Adrenal gland (tissue), 9 donors: ENCODE measurements at regions not wholly inside any gene's neighbourhood (a gene's known extent, or its start where the extent isn't known, plus 50 kb on each side); places are given as distances from the start of the nearest gene placed in this dataset.

ENCODE experiments used
- DNase-seq, 7 donors: peaks; one replicate each; pipeline ENCODE4 v3.0.0-alpha.2; 2019 to 2020
- H3K27ac ChIP-seq, 5 donors: fragments of 200-600 bp; sonication (generic) in 4 of 5; 1 replicate in 3 of 5; 2 replicates in 2 of 5; pipeline versions ENCODE4 v1.5.1 to v1.8.0; 2016 to 2020; ENCODE audit warnings: mild to moderate bottlenecking in 1 of 5
- H3K27me3 ChIP-seq: fragments of 200-600 bp; 2 replicates; pipeline ENCODE4 v1.8.0; 2021
- H3K36me3 ChIP-seq, 2 donors: fragments of 200-600 bp; replicated peaks in 1 of 2; 1 replicate in 1 of 2; 2 replicates in 1 of 2; pipeline versions ENCODE4 v1.5.1 to v1.8.0; 2018 to 2022
- H3K4me1 ChIP-seq, 2 donors: fragments of 200-600 bp; replicated peaks in 1 of 2; 1 replicate in 1 of 2; 2 replicates in 1 of 2; pipeline versions ENCODE4 v1.5.1 to v1.8.0; 2018 to 2021
- H3K4me3 ChIP-seq, 4 donors: fragments of 200-600 bp; sonication (generic) in 3 of 4; one replicate each; pipeline ENCODE4 v1.5.1; 2016 to 2018
- H3K9me3 ChIP-seq, 3 donors: fragments of 200-600 bp; sonication (generic) in 1 of 3; replicated peaks in 1 of 3; 1 replicate in 2 of 3; 2 replicates in 1 of 3; pipeline versions ENCODE4 v1.5.1 to v1.8.0; 2016 to 2021
- POLR2A ChIP-seq, 2 donors: fragments of 450-650 bp; IDR thresholded peaks; one replicate each; pipeline ENCODE4 v1.6.1; 2017; ENCODE audit warnings: antibody characterized with exemption in 2 of 2, mild to moderate bottlenecking in 2 of 2, moderate library complexity in 1 of 2
- WGBS, 4 donors: extraction: QIAGEN DNeasy Blood & Tissue Kit in 2 of 4; methylation state at CpG; one replicate each; pipeline versions ENCODE4 v1.1.5 to v1.1.7; 2013 to 2017; 5-methylcytosine and 5-hydroxymethylcytosine counted together
- intact Hi-C, 2 donors: fragments of 100-400 bp; cut with DNase I; formaldehyde crosslinking; loops; one replicate each; pipeline versions ENCODE4 v1.14.1 to v1.15.0; 2022 to 2023
- TF ChIP-seq, protein P1 (sequence below), 6 experiments: fragments of 450-650 bp in 4 of 6; fragments of 200-600 bp in 2 of 6; sonication (generic) in 1 of 6; IDR thresholded peaks; 1 replicate in 5 of 6; 2 replicates in 1 of 6; pipeline versions ENCODE4 v1.5.1 to v1.8.0; 2016 to 2021; ENCODE audit warnings: antibody characterized with exemption in 6 of 6, mild to moderate bottlenecking in 2 of 6, moderate library complexity in 1 of 6
- donor health status: healthy with polysubstance abuse.
- donor health status: Bipolar disorder and iron deficiency.
- donor health status: DM: yes; HTN: yes; CAD: no.
- donor health status: DM: no; HTN: no; CAD: no.
- donor health status: DM: no; HTN: no; CAD: no.

DNA sequence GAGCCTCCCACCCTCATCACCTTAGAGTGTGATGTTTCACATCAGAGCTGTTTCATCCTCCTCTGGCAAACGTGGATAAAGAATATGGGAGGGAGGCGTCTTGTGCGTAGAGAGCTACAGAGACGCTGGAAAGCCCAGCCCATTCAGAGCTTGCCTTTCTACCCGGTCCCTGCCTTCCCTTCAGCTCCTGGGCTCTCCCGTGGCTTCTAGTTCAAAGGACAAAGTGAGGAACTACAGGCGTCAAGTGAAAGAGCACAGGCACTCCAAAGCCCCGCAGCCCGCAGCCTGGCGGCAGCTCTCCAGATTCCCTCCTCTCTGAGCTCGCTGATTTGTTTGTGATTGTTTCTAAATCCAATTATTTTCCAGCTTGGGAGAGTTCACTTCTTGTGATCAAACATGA is 197.1 kb upstream of the IGF1R start:
- Histone ChIP-seq H3K4me3 (no peak overlapping the region), H3K27me3 (no peaks in the 10 kb centered on the region), H3K4me1 (no peaks in the 10 kb centered on the region), H3K36me3 (no peaks in the 10 kb centered on the region), H3K27ac (no peak overlapping the region), H3K9me3 (no peaks in the 10 kb centered on the region)
- intact Hi-C loops: no loop called here
- DNase-seq: no peak
- TF ChIP-seq, protein P1, sequence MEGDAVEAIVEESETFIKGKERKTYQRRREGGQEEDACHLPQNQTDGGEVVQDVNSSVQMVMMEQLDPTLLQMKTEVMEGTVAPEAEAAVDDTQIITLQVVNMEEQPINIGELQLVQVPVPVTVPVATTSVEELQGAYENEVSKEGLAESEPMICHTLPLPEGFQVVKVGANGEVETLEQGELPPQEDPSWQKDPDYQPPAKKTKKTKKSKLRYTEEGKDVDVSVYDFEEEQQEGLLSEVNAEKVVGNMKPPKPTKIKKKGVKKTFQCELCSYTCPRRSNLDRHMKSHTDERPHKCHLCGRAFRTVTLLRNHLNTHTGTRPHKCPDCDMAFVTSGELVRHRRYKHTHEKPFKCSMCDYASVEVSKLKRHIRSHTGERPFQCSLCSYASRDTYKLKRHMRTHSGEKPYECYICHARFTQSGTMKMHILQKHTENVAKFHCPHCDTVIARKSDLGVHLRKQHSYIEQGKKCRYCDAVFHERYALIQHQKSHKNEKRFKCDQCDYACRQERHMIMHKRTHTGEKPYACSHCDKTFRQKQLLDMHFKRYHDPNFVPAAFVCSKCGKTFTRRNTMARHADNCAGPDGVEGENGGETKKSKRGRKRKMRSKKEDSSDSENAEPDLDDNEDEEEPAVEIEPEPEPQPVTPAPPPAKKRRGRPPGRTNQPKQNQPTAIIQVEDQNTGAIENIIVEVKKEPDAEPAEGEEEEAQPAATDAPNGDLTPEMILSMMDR (IDR thresholded peaks at IDR 0.05): no peak
- no peak for TF ChIP-seq POLR2A (IDR thresholded peaks at IDR 0.05)
- WGBS, 4 donors: 72 to 80% (median 75%) methylated on average over 11 of the region's 11 CpGs

DNA sequence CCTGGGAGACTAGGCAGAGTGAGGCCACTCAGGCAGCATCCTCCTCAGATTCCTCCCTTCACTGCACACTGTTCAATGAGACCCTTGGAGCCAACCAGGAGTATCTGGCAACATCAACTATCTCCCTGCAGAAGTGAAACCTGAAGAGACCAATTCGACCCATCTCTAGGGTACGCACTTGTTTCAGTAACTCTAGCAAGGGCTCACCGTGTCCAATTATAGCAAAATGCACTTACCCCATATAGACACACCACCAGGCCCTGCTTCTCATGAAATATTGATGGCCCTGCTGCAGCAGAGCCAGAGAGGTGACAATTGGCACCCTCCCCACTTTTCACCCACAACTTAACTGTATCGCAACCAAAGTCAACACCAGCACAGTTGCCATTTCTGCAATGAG is 196.1 kb upstream of the IGF1R start:
- no peak overlapping the region for H3K4me3 ChIP-seq
- H3K9me3 ChIP-seq: no peaks in the 10 kb centered on the region
- no peaks in the 10 kb centered on the region for H3K36me3 ChIP-seq
- no peaks in the 10 kb centered on the region for H3K4me1 ChIP-seq
- intact Hi-C loops: no loop called here
- H3K27ac ChIP-seq: no peak overlapping the region
- H3K27me3 ChIP-seq: no peaks in the 10 kb centered on the region
- WGBS, 4 donors: 91 to 96% (median 92%) methylated on average over 4 of the region's 4 CpGs
- TF ChIP-seq POLR2A (IDR thresholded peaks at IDR 0.05): no peak
- TF ChIP-seq, protein P1 (IDR thresholded peaks at IDR 0.05): no peak
- DNase-seq: no peak

DNA sequence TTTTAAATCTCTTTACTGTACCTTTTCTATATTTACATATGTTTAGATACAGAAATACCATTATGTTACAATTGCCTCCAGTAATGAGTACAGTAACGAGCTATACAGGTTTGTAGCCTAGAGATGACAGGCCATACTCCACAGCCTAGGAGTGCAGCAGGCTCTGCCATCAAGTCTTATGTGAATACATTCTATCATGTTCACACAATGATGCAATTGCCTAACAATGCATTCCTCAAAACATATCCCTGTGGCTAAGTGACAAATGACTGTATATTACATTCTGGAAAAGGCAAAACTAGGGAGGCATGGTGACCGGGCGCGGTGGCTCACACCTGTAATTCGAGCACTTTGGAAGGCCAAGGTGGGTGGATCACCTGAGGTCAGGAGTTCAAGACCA is 192.4 kb upstream of the IGF1R start:
- no peaks in the 10 kb centered on the region for H3K9me3 ChIP-seq
- H3K27me3 ChIP-seq: no peaks in the 10 kb centered on the region
- TF ChIP-seq, protein P1 (IDR thresholded peaks at IDR 0.05): no peak
- intact Hi-C loops: no loop called here
- no peaks in the 10 kb centered on the region for H3K4me1 ChIP-seq
- WGBS, 4 donors: 81 to 90% (median 87%) methylated on average over 5 of the region's 5 CpGs
- no peak overlapping the region for H3K4me3 ChIP-seq
- H3K36me3 ChIP-seq: no peaks in the 10 kb centered on the region
- no peak for DNase-seq
- no peak overlapping the region for H3K27ac ChIP-seq

DNA sequence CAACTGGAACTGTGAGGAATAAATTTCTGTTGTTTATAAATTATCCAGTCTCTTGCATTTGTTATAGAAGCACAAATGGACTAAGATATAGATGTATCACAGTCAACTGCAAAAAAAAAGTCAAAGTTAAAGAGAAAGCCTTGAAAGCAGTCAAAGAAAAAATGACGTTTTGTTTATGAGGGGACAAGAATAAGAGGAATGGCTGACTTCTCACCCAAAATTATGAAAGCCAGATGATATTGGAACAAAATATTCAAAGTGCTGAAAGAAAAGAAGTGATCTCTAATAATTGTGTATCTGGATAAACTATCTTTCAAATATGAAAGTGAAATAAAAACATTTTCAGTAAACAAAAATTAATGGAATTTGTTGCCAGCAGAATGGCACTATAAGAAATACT is 171.8 kb upstream of the IGF1R start:
- intact Hi-C loops: no loop called here
- Histone ChIP-seq H3K4me1 (no peaks in the 10 kb centered on the region), H3K9me3 (no peaks in the 10 kb centered on the region), H3K4me3 (no peak overlapping the region), H3K36me3 (no peaks in the 10 kb centered on the region), H3K27me3 (no peaks in the 10 kb centered on the region), H3K27ac (no peak overlapping the region)
- WGBS, 4 donors: 51 to 67% (median 63%) methylated on average over 1 of the region's 1 CpG
- TF ChIP-seq POLR2A (IDR thresholded peaks at IDR 0.05): no peak
- TF ChIP-seq, protein P1 (IDR thresholded peaks at IDR 0.05): no peak
- DNase-seq: no peak
